IMR-90 (cell line): ENCODE measurements at regions not wholly inside any gene's neighbourhood (a gene's known extent, or its start where the extent isn't known, plus 50 kb on each side); places are given as distances from the start of the nearest gene placed in this dataset.
A peak's percentile ranks its signal among the peaks of the same experiment; 100 is the strongest.

Experiments used
- ATAC-seq: fragments of 200-7000 bp; cut with Tn5 transposase; 2 replicates; pipeline ENCODE4 v1.9.1; 2020; ENCODE audit warnings: low read depth, mild to moderate bottlenecking, moderate library complexity
- BruUV-seq: library from RNA; stranded (reverse); fragments of 400-500 nt; replicated peaks from 2 replicates; lab custom pipeline; 2021; lab: Mats Ljungman, UMichigan
- CTCF ChIA-PET: fragments of 300-600 bp; formaldehyde crosslinking; extraction: SDS; loops from one replicate; lab custom pipeline; 2021; ENCODE audit warnings: antibody characterized with exemption; lab: Yijun Ruan, JAX
- POLR2A ChIA-PET: fragments of 300-600 bp; sonication (Branson Sonifier 250); formaldehyde crosslinking; loops from one replicate; lab custom pipeline; 2022; ENCODE audit warnings: antibody characterized with exemption; ENCODE audit not compliant: unreplicated experiment; lab: Charles Lee
- DNase-seq: peaks from one replicate; pipeline ENCODE4 v3.0.0; 2013
- H2AFZ ChIP-seq: replicated peaks from 2 replicates; pipeline ENCODE3; 2013; ENCODE audit warnings: low read length, mild to moderate bottlenecking; ENCODE audit not compliant: poor library complexity
- H2AK5ac ChIP-seq: 2 replicates; pipeline ENCODE4 v1.6.1; 2013; ENCODE audit warnings: low read depth, low read length, inconsistent platforms
- H2AK9ac ChIP-seq: replicated peaks from 2 replicates; pipeline ENCODE3; 2013; ENCODE audit warnings: mild to moderate bottlenecking, low read depth, low read length, moderate library complexity; ENCODE audit not compliant: poor library complexity
- H2BK120ac ChIP-seq: 2 replicates; pipeline ENCODE4 v1.6.1; 2013; ENCODE audit warnings: low read depth, low read length, inconsistent platforms
- H2BK15ac ChIP-seq: 3 replicates; pipeline ENCODE4 v1.6.1; 2013; ENCODE audit warnings: low read depth, low read length, inconsistent platforms
- H2BK20ac ChIP-seq: 2 replicates; pipeline ENCODE4 v1.6.1; 2013; ENCODE audit warnings: low read depth, mild to moderate bottlenecking, inconsistent platforms, low read length, moderate library complexity
- H2BK5ac ChIP-seq: 2 replicates; pipeline ENCODE4 v1.6.1; 2013; ENCODE audit warnings: mild to moderate bottlenecking, low read depth, low read length, inconsistent platforms; ENCODE audit not compliant: poor library complexity, severe bottlenecking
- H3K14ac ChIP-seq: replicated peaks from 2 replicates; pipeline ENCODE4 v1.6.1; 2013; ENCODE audit warnings: low read depth, low read length, inconsistent platforms
- H3K18ac ChIP-seq: 2 replicates; pipeline ENCODE4 v1.6.1; 2013; ENCODE audit warnings: low read depth, low read length, control low read depth
- H3K23ac ChIP-seq: 2 replicates; pipeline ENCODE4 v1.6.1; 2013; ENCODE audit warnings: low read depth, low read length, inconsistent platforms
- H3K27ac ChIP-seq: 2 replicates; pipeline ENCODE4 v1.5.1; 2013; ENCODE audit warnings: mild to moderate bottlenecking, control low read depth, low read length; ENCODE audit not compliant: insufficient read depth
- H3K27me3 ChIP-seq: 2 replicates; pipeline ENCODE4 v1.6.1; 2013; ENCODE audit warnings: low read length; ENCODE audit not compliant: control insufficient read depth, insufficient read depth
- H3K36me3 ChIP-seq: 2 replicates; pipeline ENCODE4 v1.6.1; 2013; ENCODE audit warnings: low read length, mixed read lengths; ENCODE audit not compliant: control insufficient read depth, insufficient read depth
- H3K4ac ChIP-seq: 2 replicates; pipeline ENCODE4 v1.6.1; 2013; ENCODE audit warnings: low read depth, low read length, inconsistent platforms
- H3K4me1 ChIP-seq: 2 replicates; pipeline ENCODE4 v1.6.1; 2013; ENCODE audit warnings: low read length, mixed read lengths; ENCODE audit not compliant: control insufficient read depth, insufficient read depth
- H3K4me2 ChIP-seq: 2 replicates; pipeline ENCODE4 v1.6.1; 2013; ENCODE audit warnings: low read depth, mild to moderate bottlenecking, control low read depth, low read length, moderate library complexity
- H3K4me3 ChIP-seq: 2 replicates; pipeline ENCODE4 v1.5.1; 2013; ENCODE audit warnings: low read depth, mild to moderate bottlenecking, control low read depth, low read length, moderate library complexity; ENCODE audit not compliant: insufficient read depth
- H3K56ac ChIP-seq: 2 replicates; pipeline ENCODE4 v1.6.1; 2013; ENCODE audit warnings: low read length, inconsistent platforms; ENCODE audit not compliant: insufficient read depth; ENCODE audit errors: extremely low read depth
- H3K79me1 ChIP-seq, 2 experiments: 2 replicates each; pipeline ENCODE4 v1.6.1; 2013; ENCODE audit warnings: low read length in 2 of 2, inconsistent platforms in 1 of 2, low read depth in 1 of 2
- H3K9ac ChIP-seq: 2 replicates; pipeline ENCODE4 v1.6.1; 2013; ENCODE audit warnings: low read depth, low read length, control low read depth
- H3K9me1 ChIP-seq: 2 replicates; pipeline ENCODE4 v1.6.1; 2013; ENCODE audit warnings: low read length, inconsistent platforms; ENCODE audit not compliant: insufficient read depth
- H3K9me3 ChIP-seq: 2 replicates; pipeline ENCODE4 v1.6.1; 2013; ENCODE audit warnings: low read length; ENCODE audit not compliant: control insufficient read depth, insufficient read depth
- H4K20me1 ChIP-seq: 2 replicates; pipeline ENCODE4 v1.6.1; 2013; ENCODE audit warnings: low read length, inconsistent platforms; ENCODE audit not compliant: insufficient read depth
- H4K5ac ChIP-seq: 2 replicates; pipeline ENCODE4 v1.6.1; 2013; ENCODE audit warnings: mild to moderate bottlenecking, low read depth, low read length, control low read depth
- H4K8ac ChIP-seq, 2 experiments: 2 replicates each; pipeline ENCODE4 v1.6.1; 2013; ENCODE audit warnings: low read depth in 2 of 2, low read length in 2 of 2, control low read depth in 1 of 2, inconsistent platforms in 1 of 2
- H4K91ac ChIP-seq: 2 replicates; pipeline ENCODE4 v1.6.1; 2013; ENCODE audit warnings: low read depth, low read length, inconsistent platforms; ENCODE audit not compliant: insufficient read depth
- CHD1 ChIP-seq: IDR thresholded peaks from 2 replicates; pipeline ENCODE4 v1.6.1; 2012; ENCODE audit warnings: low read depth, low read length, improper control_type of control experiment
- NFE2L2 ChIP-seq: fragments of 150-350 bp; IDR thresholded peaks from 2 replicates; pipeline ENCODE4 v1.6.1; 2016; ENCODE audit warnings: low read depth, mild to moderate bottlenecking, low read length
- dilution Hi-C: fragments of 300-500 bp; cut with HindIII; formaldehyde crosslinking; loops from one replicate; pipeline ENCODE4 v1.14.3; 2018; ENCODE audit warnings: low sequenced_read_pairs; ENCODE audit not compliant: unreplicated experiment
- in situ Hi-C: fragments of 300-500 bp; cut with MboI; formaldehyde crosslinking; loops from 3 replicates; pipeline ENCODE4 v1.14.3; 2019; ENCODE audit warnings: low sequenced_read_pairs, inconsistent platforms, mixed read lengths
- intact Hi-C: fragments of 100-400 bp; cut with micrococcal nuclease; formaldehyde crosslinking; loops from 2 replicates; pipeline ENCODE4 v1.10.0; 2022

- ATAC-seq (peak; percentile 93), DNase-seq (peak; percentile 90)
- Histone ChIP-seq H2AFZ (no peak overlapping the region), H3K23ac (no peak overlapping the region; the same call in 1 of the 2 replicates), H2BK15ac (peak overlapping the region; percentile 62; the same call in 2 of the 3 replicates), H3K9ac (no peak overlapping the region), H4K8ac (peak overlapping the region in 1 of 2 experiments; percentile 2; a peak in 3 of 4 replicates), H4K5ac (peak overlapping the region; percentile 64; the same call in 1 of the 2 replicates), H3K9me1 (peaks cover 7% of the 10 kb centered on the region), H4K91ac (peak overlapping the region; percentile 13; the same call in 1 of the 2 replicates), H3K4me3 (no peak overlapping the region), H3K14ac (no peak overlapping the region), H3K27ac (peak overlapping the region; percentile 99; the same call in 1 of the 2 replicates), H2AK9ac (no peak overlapping the region), H2BK5ac (peak overlapping the region; percentile 73), H3K18ac (peak overlapping the region; percentile 93), H2AK5ac (peak overlapping the region; percentile 73; the same call in 1 of the 2 replicates), H3K4me2 (no peak overlapping the region), H3K56ac (no peak overlapping the region), H4K20me1 (no peaks in the 10 kb centered on the region), H3K4me1 (peaks cover 8% of the 10 kb centered on the region), H2BK20ac (peak overlapping the region; percentile 67), H3K79me1 (no peaks in the 10 kb centered on the region), H3K9me3 (no peaks in the 10 kb centered on the region), H2BK120ac (peak overlapping the region; percentile 74), H3K4ac (peak overlapping the region; percentile 88), H3K27me3 (no peaks in the 10 kb centered on the region), H3K36me3 (no peaks in the 10 kb centered on the region)
- ChIA-PET POLR2A (interaction anchor here (0.5 kb wide), 1 partner anchor 32 kb away, joined by 3 read pairs; no protein-coding TSS in a partner anchor), CTCF (interaction anchor here (1.0 to 1.2 kb wide), 3 partner anchors 186 to 1129 kb away, joined by 3 read pairs; no protein-coding TSS in a partner anchor)
- intact Hi-C loops = loop anchor here (2.0 kb wide), 1 partner anchor 145 kb away; no protein-coding TSS in a partner anchor
- dilution Hi-C loops = no loop called here
- BruUV-seq = no TSS peak
- no peak for TF ChIP-seq CHD1
- peak; percentile 65 for TF ChIP-seq NFE2L2
- in situ Hi-C loops = loop anchor here (25.0 kb wide), 1 partner anchor 1080 kb away; no protein-coding TSS in a partner anchor
Observed at GRCh38 chr9:115517335-115518075, 399.5 kb upstream of the TNC start.
